Transverse colon (tissue), 4 donors: ENCODE measurements at regions not wholly inside any gene's neighbourhood (a gene's known extent, or its start where the extent isn't known, plus 50 kb on each side); places are given as distances from the start of the nearest gene placed in this dataset.

Source experiments
- DNase-seq: peaks from one replicate; pipeline ENCODE4 v3.0.0-alpha.2; 2019
- H3K27ac ChIP-seq, 4 donors: fragments of 200-600 bp; sonication (generic); 2 replicates each; pipeline ENCODE4 v1.5.1; 2016 to 2018; ENCODE audit warnings: inconsistent platforms in 4 of 4
- H3K27me3 ChIP-seq: fragments of 200-600 bp; sonication (generic); 2 replicates; pipeline ENCODE4 v1.5.1; 2017; ENCODE audit warnings: inconsistent platforms
- H3K36me3 ChIP-seq, 4 donors: fragments of 200-600 bp; sonication (generic); 2 replicates each; pipeline ENCODE4 v1.5.1; 2017 to 2019; ENCODE audit warnings: inconsistent platforms in 4 of 4
- H3K4me1 ChIP-seq, 4 donors: fragments of 200-600 bp; sonication (generic); 2 replicates each; pipeline ENCODE4 v1.5.1; 2017 to 2020; ENCODE audit warnings: inconsistent platforms in 4 of 4
- H3K4me3 ChIP-seq, 4 donors: fragments of 200-600 bp; sonication (generic); 1 replicate in 1 of 4; 2 replicates in 3 of 4; pipeline versions ENCODE4 v1.5.1 to v1.6.1; 2017 to 2019; ENCODE audit warnings: inconsistent platforms in 4 of 4
- H3K9me3 ChIP-seq, 2 donors: fragments of 200-600 bp; sonication (generic); 2 replicates each; pipeline ENCODE4 v1.5.1; 2017 to 2019; ENCODE audit warnings: inconsistent platforms in 2 of 2
- CTCF ChIP-seq, 5 experiments: fragments of 200-600 bp in 3 of 5; fragments of 450-650 bp in 2 of 5; sonication (generic) in 3 of 5; IDR thresholded peaks; 1 replicate in 2 of 5; 2 replicates in 3 of 5; pipeline ENCODE4 v1.5.1; 2016 to 2017; ENCODE audit warnings: antibody characterized with exemption in 5 of 5, inconsistent platforms in 3 of 5, mild to moderate bottlenecking in 2 of 5, moderate library complexity in 1 of 5
- EP300 ChIP-seq: sonication (generic); formaldehyde crosslinking; IDR thresholded peaks from one replicate; pipeline ENCODE4 v1.6.1; 2017; ENCODE audit warnings: antibody characterized with exemption, low read depth
- POLR2A ChIP-seq: fragments of 450-650 bp; IDR thresholded peaks from one replicate; pipeline ENCODE4 v1.6.1; 2016; ENCODE audit warnings: antibody characterized with exemption, mild to moderate bottlenecking, moderate library complexity
- POLR2AphosphoS5 ChIP-seq, 3 donors: sonication (generic); formaldehyde crosslinking; IDR thresholded peaks; one replicate each; pipeline ENCODE4 v1.6.1; 2016; ENCODE audit warnings: antibody characterized with exemption in 3 of 3
- WGBS, 2 donors: methylation state at CpG; one replicate each; pipeline ENCODE4 v1.1.5; 2018; ENCODE audit warnings: low coverage in 1 of 2; 5-methylcytosine and 5-hydroxymethylcytosine counted together
- in situ Hi-C, 4 donors: fragments of 200-750 bp; cut with MboI; loops; one replicate each; pipeline versions ENCODE4 v1.15.0 to v1.15.1; 2017; ENCODE audit warnings: low sequenced_read_pairs in 3 of 4, low pct_ligation_motif_present in 1 of 4, low pct_unique_long_range_greater_than_20kb in 1 of 4
- intact Hi-C: fragments of 100-400 bp; cut with DNase I; formaldehyde crosslinking; loops from one replicate; pipeline ENCODE4 v1.15.1; 2023; ENCODE audit warnings: low total_unique reads

- TF ChIP-seq CTCF (IDR thresholded peaks at IDR 0.05) (no peak), POLR2A (no peak), POLR2AphosphoS5 (IDR thresholded peaks at IDR 0.05) (no peak), EP300 (no peak)
- H3K27me3 ChIP-seq: no peaks in the 10 kb centered on the region
- no peaks in the 10 kb centered on the region for H3K4me1 ChIP-seq
- in situ Hi-C loops: no loop called here
- no peak for DNase-seq
- H3K27ac ChIP-seq: no peak overlapping the region
- H3K36me3 ChIP-seq: no peaks in the 10 kb centered on the region
- H3K4me3 ChIP-seq: no peak overlapping the region
- no peaks in the 10 kb centered on the region for H3K9me3 ChIP-seq
- WGBS, 2 donors: 74 to 76% methylated on average over 2 of the region's 2 CpGs
- intact Hi-C loops: no loop called here
Observed at GRCh38 chr4:33532821-33533220, 2711.5 kb downstream of the ARAP2 start.

GRCh38 chr4:33536898-33537297, 2707.4 kb downstream of the ARAP2 start:
- in situ Hi-C loops (no loop called here), intact Hi-C loops (no loop called here)
- Histone ChIP-seq H3K9me3 (no peaks in the 10 kb centered on the region), H3K27me3 (no peaks in the 10 kb centered on the region), H3K4me1 (no peaks in the 10 kb centered on the region), H3K4me3 (no peak overlapping the region), H3K27ac (no peak overlapping the region), H3K36me3 (no peaks in the 10 kb centered on the region)
- WGBS, 2 donors: 66 to 87% methylated on average over 4 of the region's 4 CpGs
- no peak for TF ChIP-seq EP300
- no peak for TF ChIP-seq CTCF (IDR thresholded peaks at IDR 0.05)
- DNase-seq: no peak

- intact Hi-C loops: no loop called here
- Histone ChIP-seq H3K4me3 (no peak overlapping the region), H3K9me3 (no peaks in the 10 kb centered on the region), H3K4me1 (no peaks in the 10 kb centered on the region), H3K27ac (no peak overlapping the region), H3K36me3 (no peaks in the 10 kb centered on the region), H3K27me3 (no peaks in the 10 kb centered on the region)
- in situ Hi-C loops: no loop called here
- 43 to 85% methylated on average over 1 of the region's 1 CpG for WGBS, 2 donors
- DNase-seq: no peak
- TF ChIP-seq EP300: no peak
- no peak for TF ChIP-seq CTCF (IDR thresholded peaks at IDR 0.05)
Observed at GRCh38 chr4:33537527-33537926, 2706.8 kb downstream of the ARAP2 start.

GRCh38 chr4:33543941-33544450, 2700.3 kb downstream of the ARAP2 start:
- Histone ChIP-seq H3K4me1 (no peaks in the 10 kb centered on the region), H3K27ac (no peak overlapping the region), H3K4me3 (no peak overlapping the region), H3K27me3 (no peaks in the 10 kb centered on the region), H3K9me3 (peaks cover 0 to 5% of the 10 kb centered on the region in 2 donors), H3K36me3 (no peaks in the 10 kb centered on the region)
- no peak for DNase-seq
- intact Hi-C loops (no loop called here), in situ Hi-C loops (no loop called here)
- WGBS, 2 donors: 81 to 87% methylated on average over 3 of the region's 3 CpGs
- TF ChIP-seq CTCF (IDR thresholded peaks at IDR 0.05) (no peak), EP300 (no peak), POLR2AphosphoS5 (IDR thresholded peaks at IDR 0.05) (no peak), POLR2A (no peak)
